ENCODE measurements at regions not wholly inside any gene's neighbourhood (a gene's known extent, or its start where the extent isn't known, plus 50 kb on each side); places are given as distances from the start of the nearest gene placed in this dataset.

DNA sequence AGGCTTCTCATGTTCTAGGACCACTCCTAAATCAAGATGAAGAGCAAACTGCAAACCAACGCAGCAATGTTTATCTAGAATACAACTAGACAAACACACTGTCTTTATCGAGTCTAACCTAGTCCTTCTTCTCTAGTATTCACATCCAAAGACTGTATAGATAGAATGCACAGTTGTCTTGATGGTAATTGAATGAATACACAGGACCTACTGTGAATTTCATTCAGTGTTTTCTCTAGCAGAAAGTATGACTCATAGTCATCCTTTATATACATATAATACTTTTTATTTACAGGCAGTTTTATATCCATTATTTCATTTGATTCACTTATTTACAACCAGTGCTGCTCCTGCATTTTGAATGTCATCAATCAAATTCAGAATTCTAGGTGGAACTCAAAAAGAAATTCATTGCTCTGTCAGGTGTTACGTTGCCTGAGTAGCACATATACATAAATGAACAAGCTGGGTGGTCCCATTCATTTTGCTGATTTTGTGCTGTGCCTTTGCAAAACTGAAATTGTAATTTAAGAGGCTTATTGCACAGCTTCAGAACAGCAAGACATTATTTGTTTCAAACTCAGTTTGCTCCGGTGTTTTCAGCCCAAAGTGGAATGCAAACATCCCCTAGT is 374.8 kb downstream of the EPHA4 start:
- Histone ChIP-seq H3K27me3 (no peaks in the 10 kb centered on the region), H3K9me3 (no peaks in the 10 kb centered on the region), H3K4me1 (no peaks in the 10 kb centered on the region), H3K4me3 (no peak overlapping the region), H3K36me3 (no peaks in the 10 kb centered on the region), H3K27ac (no peak overlapping the region)
- TF ChIP-seq POLR2A (IDR thresholded peaks at IDR 0.05): no peak
- no peak for TF ChIP-seq CTCF (IDR thresholded peaks at IDR 0.05)
- no peak for DNase-seq
- intact Hi-C loops (cut with DNase I; ENCODE audit: low total_unique reads): no loop called here

- H3K4me3 ChIP-seq: no peak overlapping the region
- no peaks in the 10 kb centered on the region for H3K27me3 ChIP-seq
- H3K36me3 ChIP-seq: no peaks in the 10 kb centered on the region
- no peak for DNase-seq
- H3K4me1 ChIP-seq: no peaks in the 10 kb centered on the region
- no peaks in the 10 kb centered on the region for H3K9me3 ChIP-seq
- TF ChIP-seq POLR2A (IDR thresholded peaks at IDR 0.05): no peak
- TF ChIP-seq CTCF (IDR thresholded peaks at IDR 0.05): no peak
- intact Hi-C loops (cut with DNase I; ENCODE audit: low total_unique reads): no loop called here
- no peak overlapping the region for H3K27ac ChIP-seq
Observed at GRCh38 chr2:221198309-221198708, 373.8 kb downstream of the EPHA4 start.

DNA sequence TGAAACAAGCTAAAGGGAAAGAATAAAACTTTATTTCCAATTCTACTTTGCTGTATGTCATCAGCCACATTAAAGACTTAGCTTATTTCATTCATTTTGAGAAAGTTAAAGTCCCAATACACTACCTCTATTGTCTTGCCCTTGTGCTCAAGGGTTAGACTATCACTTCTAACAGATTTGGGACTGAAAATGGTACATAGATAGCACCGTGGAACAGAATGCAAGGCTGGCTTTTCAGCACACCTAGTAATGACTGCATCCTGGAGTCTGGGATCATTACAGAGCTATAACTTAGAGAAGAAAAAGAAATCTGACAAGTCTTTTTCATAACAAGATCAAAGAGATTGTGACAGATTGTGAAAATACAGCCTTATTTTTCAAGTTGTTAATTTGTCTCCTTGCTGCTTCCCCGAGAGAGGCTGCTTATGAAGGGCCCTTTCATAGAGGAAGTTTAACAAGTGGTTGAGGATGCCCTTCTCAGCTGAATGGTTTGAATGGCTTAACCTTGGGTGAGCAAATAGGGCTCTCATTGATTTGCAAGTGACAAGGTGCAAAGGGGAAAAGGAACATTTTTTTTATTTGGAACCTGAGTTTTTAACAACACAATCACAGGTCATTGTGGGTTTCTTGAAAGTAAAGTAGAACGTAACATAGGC is 371.8 kb downstream of the EPHA4 start:
- Histone ChIP-seq H3K9me3 (no peaks in the 10 kb centered on the region), H3K36me3 (no peaks in the 10 kb centered on the region), H3K4me3 (no peak overlapping the region), H3K27ac (no peak overlapping the region), H3K27me3 (no peaks in the 10 kb centered on the region), H3K4me1 (no peaks in the 10 kb centered on the region)
- no peak for DNase-seq
- TF ChIP-seq POLR2A (IDR thresholded peaks at IDR 0.05) (no peak), CTCF (IDR thresholded peaks at IDR 0.05) (no peak)
- intact Hi-C loops (cut with DNase I; ENCODE audit: low total_unique reads): no loop called here

- Histone ChIP-seq H3K27ac (no peak overlapping the region), H3K4me3 (no peak overlapping the region), H3K36me3 (no peaks in the 10 kb centered on the region), H3K4me1 (no peaks in the 10 kb centered on the region), H3K27me3 (no peaks in the 10 kb centered on the region), H3K9me3 (no peaks in the 10 kb centered on the region)
- DNase-seq: no peak
- TF ChIP-seq CTCF (IDR thresholded peaks at IDR 0.05) (no peak), POLR2A (IDR thresholded peaks at IDR 0.05) (no peak)
- intact Hi-C loops (cut with DNase I; ENCODE audit: low total_unique reads): no loop called here
Observed at GRCh38 chr2:221202431-221202830, 369.7 kb downstream of the EPHA4 start.

DNA sequence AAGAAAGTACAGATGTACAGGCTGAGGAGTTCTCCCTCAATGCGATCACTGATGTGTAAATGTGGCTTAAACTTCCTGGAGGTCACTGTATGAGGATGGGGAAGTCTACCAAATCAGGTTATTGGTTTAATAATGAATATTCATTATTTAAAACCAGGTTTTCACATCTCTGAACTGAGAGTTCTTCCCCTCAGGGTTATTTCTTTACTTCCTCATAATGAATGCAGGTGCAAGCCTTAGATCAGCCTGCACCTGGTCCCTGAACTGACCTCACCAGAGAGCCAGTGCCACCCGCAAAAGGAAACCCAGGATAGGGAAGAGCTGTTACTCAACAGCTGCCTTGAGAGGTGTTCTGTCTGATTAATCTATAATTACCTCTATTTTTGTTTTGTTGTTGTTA is 369.0 kb downstream of the EPHA4 start:
- Histone ChIP-seq H3K36me3 (no peaks in the 10 kb centered on the region), H3K27ac (no peak overlapping the region), H3K27me3 (no peaks in the 10 kb centered on the region), H3K4me1 (no peaks in the 10 kb centered on the region), H3K4me3 (no peak overlapping the region), H3K9me3 (no peaks in the 10 kb centered on the region)
- intact Hi-C loops (cut with DNase I; ENCODE audit: low total_unique reads): no loop called here
- TF ChIP-seq POLR2A (IDR thresholded peaks at IDR 0.05) (no peak), CTCF (IDR thresholded peaks at IDR 0.05) (no peak)
- no peak for DNase-seq
